Activated B cell treated with CpG ODN at 0.5 μM for 24 hours (primary cell): ENCODE measurements at regions not wholly inside any gene's neighbourhood (a gene's known extent, or its start where the extent isn't known, plus 50 kb on each side); places are given as distances from the start of the nearest gene placed in this dataset.

ENCODE experiments used
- ATAC-seq: fragments of 200-7000 bp; cut with Tn5 transposase; one replicate; pipeline ENCODE4 v1.10.0; 2021; ENCODE audit warnings: low read depth, mild to moderate bottlenecking, moderate library complexity
- CTCF ChIA-PET: fragments of 350-600 bp; sonication (Branson Sonifier 250); formaldehyde crosslinking; loops from one replicate; lab custom pipeline; 2021; ENCODE audit warnings: antibody characterized with exemption; lab: Charles Lee
- POLR2A ChIA-PET: fragments of 350-600 bp; sonication (Branson Sonifier 250); formaldehyde crosslinking; loops from one replicate; lab custom pipeline; 2021; ENCODE audit warnings: antibody characterized with exemption; lab: Charles Lee
- DNase-seq: peaks from one replicate; pipeline ENCODE4 v3.0.0; 2022
- H3K27ac Mint-ChIP-seq: one replicate; pipeline ENCODE4 v1.8.0; 2020; ENCODE audit warnings: mixed read lengths
- H3K27me3 Mint-ChIP-seq: one replicate; pipeline ENCODE4 v1.8.0; 2021; ENCODE audit warnings: mixed read lengths
- H3K36me3 Mint-ChIP-seq: one replicate; pipeline ENCODE4 v1.8.0; 2021; ENCODE audit warnings: low read depth, mixed read lengths
- H3K4me1 Mint-ChIP-seq: one replicate; pipeline ENCODE4 v1.8.0; 2021; ENCODE audit warnings: mixed read lengths
- H3K4me3 Mint-ChIP-seq: one replicate; pipeline ENCODE4 v1.8.0; 2020; ENCODE audit warnings: mild to moderate bottlenecking, mixed read lengths
- H3K9me3 Mint-ChIP-seq: one replicate; pipeline ENCODE4 v1.8.0; 2020; ENCODE audit warnings: mixed read lengths
- intact Hi-C: fragments of 100-400 bp; cut with micrococcal nuclease; formaldehyde crosslinking; loops from one replicate; pipeline ENCODE4 v1.15.1; 2024
- TF ChIP-seq, protein P1 (sequence below): fragments of 200-600 bp; IDR thresholded peaks from one replicate; pipeline ENCODE4 v1.8.0; 2022; ENCODE audit warnings: antibody characterized with exemption, mild to moderate bottlenecking

DNA sequence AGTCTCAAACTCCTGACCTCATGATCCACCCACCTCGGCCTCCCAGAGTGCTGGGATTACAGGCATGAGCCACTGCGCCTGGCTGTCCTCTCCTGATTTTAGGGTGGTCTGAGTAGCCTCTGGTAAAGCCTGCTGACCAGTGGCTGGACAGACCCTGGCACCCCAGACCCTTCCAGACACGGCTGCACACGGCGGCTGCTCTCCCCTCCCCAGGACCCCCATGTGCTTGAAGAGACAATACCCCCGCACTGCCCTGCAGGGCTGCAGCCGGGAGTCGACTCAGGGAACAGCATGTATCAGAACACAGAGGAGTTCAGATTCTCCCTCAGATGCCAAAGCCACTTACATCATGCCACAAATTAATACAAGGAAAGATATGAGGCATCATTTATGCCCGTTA, 58.3 kb upstream of the CFAP46 start:
- ChIA-PET CTCF (no interaction called here), POLR2A (no interaction called here)
- Mint-ChIP-seq H3K4me1 (no peaks in the 10 kb centered on the region), H3K27me3 (peaks cover 3% of the 10 kb centered on the region), H3K9me3 (no peaks in the 10 kb centered on the region), H3K36me3 (no peaks in the 10 kb centered on the region), H3K4me3 (no peak overlapping the region), H3K27ac (no peak overlapping the region)
- ATAC-seq, result no peak
- DNase-seq, result no peak
- intact Hi-C loops, result no loop called here
- TF ChIP-seq, protein P1, sequence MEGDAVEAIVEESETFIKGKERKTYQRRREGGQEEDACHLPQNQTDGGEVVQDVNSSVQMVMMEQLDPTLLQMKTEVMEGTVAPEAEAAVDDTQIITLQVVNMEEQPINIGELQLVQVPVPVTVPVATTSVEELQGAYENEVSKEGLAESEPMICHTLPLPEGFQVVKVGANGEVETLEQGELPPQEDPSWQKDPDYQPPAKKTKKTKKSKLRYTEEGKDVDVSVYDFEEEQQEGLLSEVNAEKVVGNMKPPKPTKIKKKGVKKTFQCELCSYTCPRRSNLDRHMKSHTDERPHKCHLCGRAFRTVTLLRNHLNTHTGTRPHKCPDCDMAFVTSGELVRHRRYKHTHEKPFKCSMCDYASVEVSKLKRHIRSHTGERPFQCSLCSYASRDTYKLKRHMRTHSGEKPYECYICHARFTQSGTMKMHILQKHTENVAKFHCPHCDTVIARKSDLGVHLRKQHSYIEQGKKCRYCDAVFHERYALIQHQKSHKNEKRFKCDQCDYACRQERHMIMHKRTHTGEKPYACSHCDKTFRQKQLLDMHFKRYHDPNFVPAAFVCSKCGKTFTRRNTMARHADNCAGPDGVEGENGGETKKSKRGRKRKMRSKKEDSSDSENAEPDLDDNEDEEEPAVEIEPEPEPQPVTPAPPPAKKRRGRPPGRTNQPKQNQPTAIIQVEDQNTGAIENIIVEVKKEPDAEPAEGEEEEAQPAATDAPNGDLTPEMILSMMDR, result no peak

DNA sequence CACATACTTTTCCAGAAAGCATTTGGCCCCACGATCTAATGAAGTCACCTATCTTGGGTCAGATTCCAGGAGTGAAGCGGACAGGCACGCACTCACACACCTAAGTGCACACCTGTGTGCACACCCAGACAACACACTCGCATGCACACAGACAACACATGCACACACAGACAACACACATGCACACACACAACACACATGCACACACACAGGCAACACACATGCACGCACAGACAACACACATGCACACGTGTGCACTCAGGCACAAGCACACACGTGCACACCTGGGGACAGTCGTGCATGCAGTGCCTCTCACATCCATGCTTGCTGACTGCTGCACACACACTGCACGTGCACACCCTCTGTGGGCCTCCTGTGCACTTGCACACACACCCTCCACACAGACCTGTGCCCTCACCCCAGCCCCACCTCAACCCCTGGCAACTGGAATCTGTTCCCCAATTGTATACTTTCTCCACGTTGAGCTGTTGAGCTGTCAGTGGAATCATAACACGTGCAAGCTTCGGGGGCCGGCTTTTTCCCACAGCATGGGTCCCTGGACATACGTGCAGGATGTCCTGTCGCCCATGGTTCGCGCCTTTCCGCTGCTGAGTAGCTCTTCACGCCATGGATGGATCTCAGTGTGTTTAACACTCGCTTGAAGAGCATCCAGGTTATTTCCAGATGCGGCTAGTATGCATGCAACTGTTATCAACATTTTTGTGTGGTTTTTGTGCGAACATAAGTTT, 55.3 kb upstream of the CFAP46 start:
- CTCF ChIA-PET, result no interaction called here
- POLR2A ChIA-PET, result no interaction called here
- ATAC-seq (no peak), DNase-seq (no peak)
- Mint-ChIP-seq H3K36me3 (no peaks in the 10 kb centered on the region), H3K9me3 (no peaks in the 10 kb centered on the region), H3K27ac (no peak overlapping the region), H3K4me3 (no peak overlapping the region), H3K4me1 (no peaks in the 10 kb centered on the region), H3K27me3 (peaks cover 3% of the 10 kb centered on the region)
- intact Hi-C loops, result no loop called here
- TF ChIP-seq, protein P1, result no peak

DNA sequence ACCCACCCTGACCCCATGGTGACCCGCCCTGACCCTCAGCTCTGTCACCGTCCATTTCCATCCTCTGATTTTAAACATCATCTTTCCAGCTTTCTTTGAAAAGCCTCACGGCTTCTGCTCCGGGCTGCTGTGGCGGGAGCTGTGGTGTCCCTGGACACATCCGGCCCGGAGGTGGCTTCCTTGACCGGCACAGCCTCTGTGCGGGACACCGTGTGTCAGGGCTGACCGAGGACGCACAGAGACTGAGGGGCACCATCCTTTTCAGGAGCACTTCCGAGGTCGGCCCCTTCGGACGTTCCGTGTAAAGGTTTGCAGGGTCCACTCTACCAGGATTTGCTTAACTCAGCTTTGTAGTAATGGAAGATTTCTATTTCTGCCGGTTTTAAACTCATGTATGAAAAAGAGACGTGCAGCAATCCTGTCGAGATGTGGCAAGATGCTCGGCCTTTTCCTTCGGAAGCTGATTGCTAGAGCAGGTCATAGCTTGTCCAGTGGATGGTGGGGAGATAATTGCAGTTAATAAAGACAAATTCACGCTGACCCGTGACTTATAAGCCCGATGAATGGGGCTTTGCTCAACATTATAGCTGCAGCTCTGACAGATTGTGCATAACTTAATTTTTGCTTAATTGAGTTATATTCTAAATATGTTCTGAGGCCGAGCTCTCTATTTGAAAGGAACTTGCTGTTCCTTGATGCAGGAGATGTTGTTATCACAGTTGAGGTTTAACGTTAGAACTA, 54.4 kb upstream of the CFAP46 start:
- Mint-ChIP-seq H3K27ac (no peak overlapping the region), H3K4me3 (no peak overlapping the region)

DNA sequence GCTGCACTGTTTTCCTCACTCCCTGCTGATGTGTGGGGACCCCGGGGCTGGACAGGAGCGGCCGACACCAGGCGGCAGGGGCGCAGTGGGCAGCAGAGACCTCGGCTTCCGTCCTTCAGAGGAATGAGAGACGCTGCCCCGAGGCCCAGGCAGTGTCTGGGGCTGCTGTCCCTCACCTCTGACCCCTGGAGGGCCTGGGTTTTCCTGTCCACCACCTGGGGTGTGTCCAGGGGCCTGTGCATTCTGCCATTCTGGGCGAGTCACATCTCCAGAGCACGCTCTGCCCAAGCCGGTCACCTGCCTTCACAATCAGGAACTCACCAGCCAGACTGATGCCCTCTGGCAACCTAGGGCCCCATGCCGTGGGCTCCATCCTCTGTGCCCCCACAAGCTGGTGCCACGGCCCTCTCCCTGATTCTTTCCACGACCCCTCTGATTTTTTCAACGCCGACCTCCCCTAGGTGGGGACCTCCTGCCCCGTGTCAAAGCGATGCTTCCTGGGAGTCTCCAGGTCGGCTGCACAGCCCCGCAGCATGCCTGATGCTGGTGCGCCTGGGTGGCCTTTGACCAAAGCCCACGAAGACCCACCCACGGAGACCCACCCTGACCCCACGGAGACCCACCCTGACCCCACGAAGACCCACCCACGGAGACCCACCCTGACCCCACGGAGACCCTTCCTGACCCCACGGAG, 53.7 kb upstream of the CFAP46 start:
- Mint-ChIP-seq H3K4me1 (no peaks in the 10 kb centered on the region), H3K36me3 (no peaks in the 10 kb centered on the region), H3K9me3 (no peaks in the 10 kb centered on the region), H3K27me3 (peaks cover 3% of the 10 kb centered on the region), H3K4me3 (no peak overlapping the region), H3K27ac (no peak overlapping the region)
- ATAC-seq, result no peak
- intact Hi-C loops, result no loop called here
- no peak for DNase-seq
- ChIA-PET POLR2A (no interaction called here), CTCF (no interaction called here)
- TF ChIP-seq, protein P1, result no peak

More for the DNA sequence above, 54.4 kb upstream of the CFAP46 start:
- intact Hi-C loops, result no loop called here
- ChIA-PET CTCF (no interaction called here), POLR2A (no interaction called here)
- Mint-ChIP-seq H3K4me1 (no peaks in the 10 kb centered on the region), H3K36me3 (no peaks in the 10 kb centered on the region), H3K27me3 (peaks cover 3% of the 10 kb centered on the region), H3K9me3 (no peaks in the 10 kb centered on the region)
- TF ChIP-seq, protein P1, result no peak
- ATAC-seq, result no peak
- no peak for DNase-seq

DNA sequence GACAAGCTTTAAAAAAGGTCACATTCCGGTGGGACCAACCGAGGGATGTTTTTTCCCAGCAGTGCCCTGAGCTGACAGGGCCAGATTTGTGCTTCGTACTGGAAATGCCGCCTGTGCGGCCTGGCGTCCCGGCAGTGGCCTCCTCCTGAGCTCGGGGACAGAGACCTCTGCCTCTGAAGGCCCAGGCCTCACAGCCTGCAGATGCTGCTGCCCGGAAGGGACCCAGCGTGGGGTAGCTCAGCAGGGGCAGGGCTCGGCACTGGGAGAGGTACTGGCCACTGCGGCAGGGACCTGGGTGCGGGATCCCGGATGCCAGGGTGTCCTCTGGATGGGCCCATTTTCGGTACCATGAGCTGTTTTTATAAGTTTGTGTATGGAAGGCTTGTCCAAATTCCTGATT, 52.4 kb upstream of the CFAP46 start:
- intact Hi-C loops, result no loop called here
- POLR2A ChIA-PET, result no interaction called here

More for the DNA sequence above, 52.4 kb upstream of the CFAP46 start:
- ATAC-seq (no peak), DNase-seq (no peak)
- H3K27ac Mint-ChIP-seq, result no peak overlapping the region
- no peak overlapping the region for H3K4me3 Mint-ChIP-seq
- no peaks in the 10 kb centered on the region for H3K36me3 Mint-ChIP-seq
- no peaks in the 10 kb centered on the region for H3K9me3 Mint-ChIP-seq
- H3K4me1 Mint-ChIP-seq, result no peaks in the 10 kb centered on the region
- H3K27me3 Mint-ChIP-seq, result peaks cover 3% of the 10 kb centered on the region
- TF ChIP-seq, protein P1, result no peak
- CTCF ChIA-PET, result no interaction called here
